Endothelial cell of umbilical vein (primary cell): ENCODE measurements at regions not wholly inside any gene's neighbourhood (a gene's known extent, or its start where the extent isn't known, plus 50 kb on each side); places are given as distances from the start of the nearest gene placed in this dataset.

Experiments used
- POLR2A ChIP-seq: IDR thresholded peaks from 2 replicates; pipeline ENCODE4 v1.6.1; 2012; ENCODE audit warnings: low read depth, mild to moderate bottlenecking, control low read depth, low read length
- POLR2AphosphoS5 ChIP-seq: IDR thresholded peaks from 2 replicates; pipeline ENCODE4 v1.6.1; 2012; ENCODE audit warnings: low read depth, mild to moderate bottlenecking, control low read depth, low read length, moderate library complexity; ENCODE audit not compliant: insufficient read depth
- TF ChIP-seq, protein P1 (sequence below), 2 donors: IDR thresholded peaks; 1 replicate in 1 of 2; 2 replicates in 1 of 2; pipeline ENCODE4 v1.5.1; 2011; ENCODE audit warnings: low read length in 2 of 2, mild to moderate bottlenecking in 2 of 2, moderate library complexity in 2 of 2, control low read depth in 1 of 2, inconsistent platforms in 1 of 2, low read depth in 1 of 2; ENCODE audit not compliant: insufficient read depth in 1 of 2; ENCODE audit errors: extremely low read depth in 1 of 2

DNA sequence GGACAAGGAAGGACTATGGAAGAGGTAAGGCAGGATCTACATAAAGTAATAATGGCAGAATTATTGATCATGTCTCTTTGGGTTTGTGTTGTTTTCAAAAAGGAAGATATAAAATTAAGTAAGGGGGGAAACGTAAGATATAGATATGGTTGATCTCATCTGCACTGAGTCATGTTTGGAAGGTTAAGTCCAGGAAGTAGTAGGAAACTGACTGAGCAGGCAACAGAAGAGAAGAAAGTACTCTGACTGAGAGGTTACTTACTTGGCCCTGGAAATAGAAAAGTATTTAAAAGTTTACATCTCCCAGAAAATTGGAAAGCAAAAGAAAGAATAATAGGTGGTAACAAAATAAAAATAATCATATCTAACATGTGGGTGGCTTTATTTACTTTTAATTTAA lies 405.3 kb upstream of the RGMB start:
- TF ChIP-seq, protein P1, sequence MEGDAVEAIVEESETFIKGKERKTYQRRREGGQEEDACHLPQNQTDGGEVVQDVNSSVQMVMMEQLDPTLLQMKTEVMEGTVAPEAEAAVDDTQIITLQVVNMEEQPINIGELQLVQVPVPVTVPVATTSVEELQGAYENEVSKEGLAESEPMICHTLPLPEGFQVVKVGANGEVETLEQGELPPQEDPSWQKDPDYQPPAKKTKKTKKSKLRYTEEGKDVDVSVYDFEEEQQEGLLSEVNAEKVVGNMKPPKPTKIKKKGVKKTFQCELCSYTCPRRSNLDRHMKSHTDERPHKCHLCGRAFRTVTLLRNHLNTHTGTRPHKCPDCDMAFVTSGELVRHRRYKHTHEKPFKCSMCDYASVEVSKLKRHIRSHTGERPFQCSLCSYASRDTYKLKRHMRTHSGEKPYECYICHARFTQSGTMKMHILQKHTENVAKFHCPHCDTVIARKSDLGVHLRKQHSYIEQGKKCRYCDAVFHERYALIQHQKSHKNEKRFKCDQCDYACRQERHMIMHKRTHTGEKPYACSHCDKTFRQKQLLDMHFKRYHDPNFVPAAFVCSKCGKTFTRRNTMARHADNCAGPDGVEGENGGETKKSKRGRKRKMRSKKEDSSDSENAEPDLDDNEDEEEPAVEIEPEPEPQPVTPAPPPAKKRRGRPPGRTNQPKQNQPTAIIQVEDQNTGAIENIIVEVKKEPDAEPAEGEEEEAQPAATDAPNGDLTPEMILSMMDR (IDR thresholded peaks at IDR 0.05; ENCODE audit: extremely low read depth in 1 of 2, insufficient read depth in 1 of 2, low read depth in 1 of 2, low read length in 2 of 2): no peak
- TF ChIP-seq POLR2A (no peak), POLR2AphosphoS5 (no peak)
